MM.1S (cell line): ENCODE measurements at regions not wholly inside any gene's neighbourhood (a gene's known extent, or its start where the extent isn't known, plus 50 kb on each side); places are given as distances from the start of the nearest gene placed in this dataset.

Experiments
- DNase-seq: peaks from one replicate; pipeline ENCODE4 v3.0.0-alpha.2; 2015
- H2AFZ ChIP-seq: fragments of 300-600 bp; sonication (generic); 2 replicates; pipeline ENCODE4 v1.6.0; 2016; ENCODE audit warnings: antibody characterized with exemption, low read length
- H3F3A ChIP-seq: fragments of 300-600 bp; sonication (generic); 2 replicates; pipeline ENCODE4 v1.6.1; 2016; ENCODE audit warnings: mild to moderate bottlenecking, antibody characterized with exemption, low read length, moderate library complexity, mixed read lengths; ENCODE audit not compliant: insufficient read depth
- H3K27ac ChIP-seq: fragments of 300-600 bp; sonication (generic); 2 replicates; pipeline ENCODE4 v1.5.1; 2016; ENCODE audit warnings: mild to moderate bottlenecking, low read length
- H3K27me3 ChIP-seq: fragments of 300-600 bp; sonication (generic); replicated peaks from 2 replicates; pipeline ENCODE4 v1.6.0; 2016; ENCODE audit warnings: low read length; ENCODE audit not compliant: insufficient read depth
- H3K36me3 ChIP-seq: fragments of 300-600 bp; sonication (generic); replicated peaks from 2 replicates; pipeline ENCODE4 v1.6.1; 2016; ENCODE audit warnings: mild to moderate bottlenecking, low read length, mixed read lengths; ENCODE audit not compliant: insufficient read depth
- H3K4me1 ChIP-seq: fragments of 300-600 bp; sonication (generic); 2 replicates; pipeline ENCODE4 v1.6.1; 2016; ENCODE audit warnings: low read length, mixed read lengths
- H3K4me2 ChIP-seq: fragments of 300-600 bp; sonication (generic); 2 replicates; pipeline ENCODE4 v1.6.0; 2016; ENCODE audit warnings: low read depth, low read length
- H3K4me3 ChIP-seq: fragments of 300-600 bp; sonication (generic); 2 replicates; pipeline ENCODE4 v1.5.1; 2016; ENCODE audit warnings: low read length, mixed read lengths
- H3K79me2 ChIP-seq: fragments of 300-600 bp; sonication (generic); 2 replicates; pipeline ENCODE4 v1.6.1; 2016; ENCODE audit warnings: mixed run types, low read length, mixed read lengths
- H3K9ac ChIP-seq: fragments of 300-600 bp; sonication (generic); 2 replicates; pipeline ENCODE4 v1.6.1; 2016; ENCODE audit warnings: low read length, mixed read lengths
- H3K9me2 ChIP-seq: fragments of 300-600 bp; sonication (generic); replicated peaks from 2 replicates; pipeline ENCODE4 v1.6.1; 2016; ENCODE audit warnings: mild to moderate bottlenecking, low read length, mixed read lengths; ENCODE audit not compliant: insufficient read depth
- H3K9me3 ChIP-seq: fragments of 300-600 bp; sonication (generic); replicated peaks from 2 replicates; pipeline ENCODE4 v1.6.1; 2016; ENCODE audit warnings: mild to moderate bottlenecking, low read length, mixed read lengths; ENCODE audit not compliant: insufficient read depth
- H4K20me1 ChIP-seq: fragments of 300-600 bp; sonication (generic); 2 replicates; pipeline ENCODE4 v1.6.1; 2016; ENCODE audit warnings: mild to moderate bottlenecking, low read length, moderate library complexity, mixed read lengths; ENCODE audit not compliant: insufficient read depth
- CTCF ChIP-seq: fragments of 300-600 bp; sonication (generic); IDR thresholded peaks from 2 replicates; pipeline ENCODE4 v1.5.1; 2016; ENCODE audit warnings: antibody characterized with exemption, low read length, mixed read lengths
- EZH2 ChIP-seq: fragments of 300-600 bp; sonication (generic); optimal IDR thresholded peaks from 2 replicates; pipeline ENCODE3; 2017; ENCODE audit warnings: low read depth, mild to moderate bottlenecking, antibody characterized with exemption, low read length, mixed read lengths
- EZH2phosphoT487 ChIP-seq: fragments of 300-600 bp; sonication (generic); IDR thresholded peaks from 2 replicates; pipeline ENCODE4 v1.6.1; 2018; ENCODE audit warnings: antibody characterized with exemption, low read length

GRCh38 chr3:70488131-70488530, 175.7 kb upstream of the MDFIC2 start:
- no peak overlapping the region for H2AFZ ChIP-seq
- H3K27me3 ChIP-seq, result no peaks in the 10 kb centered on the region
- no peaks in the 10 kb centered on the region for H3K9me2 ChIP-seq
- H3K79me2 ChIP-seq, result no peaks in the 10 kb centered on the region
- DNase-seq, result no peak
- H3K4me3 ChIP-seq, result no peak overlapping the region
- H3K9me3 ChIP-seq, result no peaks in the 10 kb centered on the region
- H3K36me3 ChIP-seq, result no peaks in the 10 kb centered on the region
- no peak overlapping the region for H3K4me2 ChIP-seq
- no peak overlapping the region for H3K9ac ChIP-seq
- TF ChIP-seq EZH2 (no peak), CTCF (no peak), EZH2phosphoT487 (no peak)
- H3F3A ChIP-seq, result no peaks in the 10 kb centered on the region
- no peak overlapping the region for H3K27ac ChIP-seq
- H3K4me1 ChIP-seq, result no peaks in the 10 kb centered on the region
- H4K20me1 ChIP-seq, result no peaks in the 10 kb centered on the region

- H3K27me3 ChIP-seq, result no peaks in the 10 kb centered on the region
- H3K4me3 ChIP-seq, result no peak overlapping the region
- H3K9me3 ChIP-seq, result no peaks in the 10 kb centered on the region
- no peaks in the 10 kb centered on the region for H3K79me2 ChIP-seq
- no peak overlapping the region for H2AFZ ChIP-seq
- H3K9me2 ChIP-seq, result no peaks in the 10 kb centered on the region
- H3K9ac ChIP-seq, result no peak overlapping the region
- H3K36me3 ChIP-seq, result no peaks in the 10 kb centered on the region
- H4K20me1 ChIP-seq, result no peaks in the 10 kb centered on the region
- DNase-seq, result no peak
- H3K4me2 ChIP-seq, result no peak overlapping the region
- no peak for TF ChIP-seq EZH2phosphoT487
- no peak for TF ChIP-seq CTCF
- TF ChIP-seq EZH2, result no peak
- H3K4me1 ChIP-seq, result no peaks in the 10 kb centered on the region
- H3F3A ChIP-seq, result no peaks in the 10 kb centered on the region
- H3K27ac ChIP-seq, result no peak overlapping the region
Measured at GRCh38 chr3:70486414-70487017, 174.1 kb upstream of the MDFIC2 start.

- Histone ChIP-seq H3K27me3 (no peaks in the 10 kb centered on the region), H2AFZ (no peak overlapping the region), H3K4me3 (no peak overlapping the region), H3K9ac (no peak overlapping the region), H3F3A (no peaks in the 10 kb centered on the region), H3K79me2 (no peaks in the 10 kb centered on the region), H3K9me2 (no peaks in the 10 kb centered on the region), H3K4me1 (no peaks in the 10 kb centered on the region), H3K27ac (no peak overlapping the region), H4K20me1 (no peaks in the 10 kb centered on the region), H3K36me3 (no peaks in the 10 kb centered on the region), H3K4me2 (no peak overlapping the region), H3K9me3 (no peaks in the 10 kb centered on the region)
- DNase-seq, result no peak
- TF ChIP-seq CTCF, result no peak
- TF ChIP-seq EZH2, result no peak
- TF ChIP-seq EZH2phosphoT487, result no peak
Measured at GRCh38 chr3:70476174-70476573, 163.7 kb upstream of the MDFIC2 start.
